Lower leg skin (tissue), 3 donors: ENCODE measurements at regions not wholly inside any gene's neighbourhood (a gene's known extent, or its start where the extent isn't known, plus 50 kb on each side); places are given as distances from the start of the nearest gene placed in this dataset.

Source experiments
- CTCF ChIP-seq, 3 donors: fragments of 450-650 bp; IDR thresholded peaks; one replicate each; pipeline ENCODE4 v1.5.1; 2016; ENCODE audit warnings: antibody characterized with exemption in 3 of 3, mild to moderate bottlenecking in 3 of 3, moderate library complexity in 2 of 3
- POLR2A ChIP-seq, 2 donors: fragments of 450-650 bp; IDR thresholded peaks; one replicate each; pipeline ENCODE4 v1.6.1; 2016 to 2017; ENCODE audit warnings: antibody characterized with exemption in 2 of 2, mild to moderate bottlenecking in 1 of 2, moderate library complexity in 1 of 2

- TF ChIP-seq CTCF (IDR thresholded peaks at IDR 0.05) (no peak), POLR2A (IDR thresholded peaks at IDR 0.05) (no peak)
Observed at GRCh38 chr2:61693744-61694143, 155.6 kb upstream of the XPO1 start.
